CD4-positive, alpha-beta T cell treated with Interleukin-21 for 1 hour (primary cell): ENCODE measurements at regions not wholly inside any gene's neighbourhood (a gene's known extent, or its start where the extent isn't known, plus 50 kb on each side); places are given as distances from the start of the nearest gene placed in this dataset.
"Not testable (repeated sequence)": the region's sequence is repeated elsewhere in the genome, so short reads cannot be mapped to it uniquely, and the experiment has no call there.

ENCODE experiments used
- DNase-seq: peaks from one replicate; pipeline ENCODE4 v3.0.0-alpha.2; 2020

DNA sequence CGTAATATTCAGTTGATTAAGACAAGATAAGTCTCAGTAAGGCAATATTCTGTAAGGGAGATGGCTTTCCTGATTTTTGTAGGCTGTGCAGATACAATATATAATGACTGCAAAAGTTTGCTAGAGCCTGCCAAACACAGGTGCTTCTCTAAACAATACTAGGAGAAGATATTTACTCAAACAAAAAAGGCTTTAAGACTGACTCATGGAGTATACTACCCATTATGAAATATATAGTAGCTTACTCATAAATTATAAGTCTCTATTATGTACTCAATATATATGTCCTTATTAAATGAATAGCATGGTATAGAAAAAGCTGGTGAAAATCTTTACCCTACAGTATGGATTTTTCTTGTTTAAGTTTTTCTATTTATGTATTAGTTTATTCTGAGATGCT, 93.2 kb upstream of the IL15 start:
- DNase-seq = no peak

DNA sequence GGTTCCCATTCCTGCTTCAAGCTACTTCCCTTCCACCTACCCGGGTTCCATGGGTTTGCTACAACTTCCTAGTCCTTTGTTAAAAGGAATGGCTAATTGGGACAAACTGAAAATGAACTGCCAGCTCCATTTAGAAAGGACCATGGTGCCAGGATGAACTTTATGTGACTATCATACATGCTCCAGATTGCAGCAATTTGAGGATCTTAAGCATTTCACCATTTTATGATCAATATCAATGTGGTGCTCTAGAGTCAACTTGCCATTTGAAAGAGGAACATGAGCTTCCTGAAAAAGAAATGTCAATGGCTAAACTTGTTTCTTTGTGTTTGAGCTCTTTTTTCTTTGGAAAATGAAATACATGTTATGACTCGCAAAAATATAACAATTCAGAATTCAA, 92.7 kb upstream of the IL15 start:
- no peak for DNase-seq

DNA sequence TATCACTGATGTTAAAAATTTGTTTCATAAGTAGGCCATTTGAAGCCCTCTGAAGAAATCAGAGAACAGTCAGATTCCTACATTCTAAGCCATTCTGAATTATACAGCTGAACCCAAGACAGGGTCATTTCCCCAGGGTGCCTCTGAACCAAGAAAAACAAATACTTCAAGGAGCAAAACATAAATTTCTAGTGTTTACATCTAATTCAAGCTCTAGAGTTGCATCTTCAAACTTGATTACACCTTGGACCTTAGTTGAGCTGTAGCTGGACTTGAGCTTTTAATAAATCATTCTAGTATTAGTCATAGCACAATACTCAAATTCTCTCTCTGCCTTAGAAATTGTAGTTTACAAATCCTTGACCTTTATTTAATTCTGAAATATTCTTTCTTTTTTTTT, 87.6 kb upstream of the IL15 start:
- DNase-seq = no peak

DNA sequence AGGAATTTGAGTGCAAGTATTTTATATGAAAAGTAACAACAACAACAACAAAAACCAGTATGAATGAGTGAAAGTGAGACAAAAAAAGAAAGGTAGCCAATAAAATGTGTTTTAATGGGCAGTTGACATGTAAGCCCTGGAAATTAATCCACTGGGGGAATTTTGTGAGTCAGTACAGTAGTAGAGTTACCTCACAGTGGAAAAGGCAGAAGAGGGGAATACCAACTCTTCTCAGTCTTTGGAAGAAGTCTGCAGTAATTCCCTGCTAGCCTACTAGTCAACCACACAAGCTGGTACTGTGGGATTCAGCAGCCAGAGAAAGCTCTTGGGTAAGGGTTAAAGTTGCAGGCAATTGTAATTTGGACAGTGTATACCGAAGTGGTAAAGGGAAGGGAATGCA, 76.3 kb upstream of the IL15 start:
- DNase-seq = no peak

DNA sequence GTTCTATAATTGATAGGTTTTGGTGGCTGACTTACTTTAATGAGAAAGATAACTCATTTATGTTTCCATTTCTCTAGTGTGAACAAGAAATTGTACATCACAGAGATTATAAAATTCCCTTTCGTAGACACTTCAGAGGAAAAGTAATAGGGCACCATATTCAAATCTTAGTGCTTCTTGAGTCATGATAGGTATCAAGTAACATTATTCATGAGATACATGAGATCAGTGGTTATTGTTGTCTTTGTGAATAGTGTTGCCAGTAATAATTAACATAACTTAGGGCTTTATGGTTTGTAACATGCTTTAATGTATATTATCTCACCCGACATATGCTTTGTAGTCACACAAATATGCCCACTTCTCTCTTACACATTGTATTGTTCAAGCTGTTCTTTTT, 73.7 kb upstream of the IL15 start:
- no peak for DNase-seq

DNA sequence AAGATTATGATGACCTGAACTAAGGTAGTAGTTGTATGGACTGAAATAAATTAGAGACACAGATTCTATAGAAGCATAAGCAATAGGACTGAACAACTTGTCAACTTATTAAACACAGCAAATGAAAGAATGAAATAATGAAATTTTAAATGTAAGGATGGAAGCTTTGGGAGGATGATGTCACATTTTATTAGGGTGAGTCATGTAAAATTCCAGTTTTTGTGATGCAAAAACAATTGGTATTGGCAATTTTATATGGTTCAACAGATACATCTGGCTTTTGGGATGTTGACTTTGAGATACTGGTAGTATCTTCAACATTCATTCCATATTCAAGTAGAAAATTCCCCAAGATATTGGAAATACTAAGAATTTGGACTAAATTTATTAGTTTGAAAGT, 72.7 kb upstream of the IL15 start:
- no peak for DNase-seq

DNA sequence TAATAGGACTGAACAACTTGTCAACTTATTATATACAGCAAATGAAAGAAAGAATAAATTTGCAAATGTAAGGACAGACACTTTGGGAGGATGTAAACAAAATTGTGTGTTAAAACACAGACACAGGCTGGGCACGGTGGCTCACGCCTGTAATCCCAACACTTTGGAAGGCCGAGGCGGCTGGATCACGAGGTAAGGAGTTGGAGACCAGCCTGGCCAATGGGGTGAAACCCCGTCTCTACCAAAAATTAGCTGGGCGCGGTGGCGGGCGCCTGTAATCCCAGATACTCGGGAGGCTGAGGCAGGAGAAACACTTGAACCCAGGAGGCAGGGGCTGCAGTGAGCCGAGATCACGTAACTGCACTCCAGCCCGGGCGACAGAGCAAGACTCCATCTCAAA, 71.4 kb upstream of the IL15 start:
- not testable (repeated sequence) for DNase-seq

DNA sequence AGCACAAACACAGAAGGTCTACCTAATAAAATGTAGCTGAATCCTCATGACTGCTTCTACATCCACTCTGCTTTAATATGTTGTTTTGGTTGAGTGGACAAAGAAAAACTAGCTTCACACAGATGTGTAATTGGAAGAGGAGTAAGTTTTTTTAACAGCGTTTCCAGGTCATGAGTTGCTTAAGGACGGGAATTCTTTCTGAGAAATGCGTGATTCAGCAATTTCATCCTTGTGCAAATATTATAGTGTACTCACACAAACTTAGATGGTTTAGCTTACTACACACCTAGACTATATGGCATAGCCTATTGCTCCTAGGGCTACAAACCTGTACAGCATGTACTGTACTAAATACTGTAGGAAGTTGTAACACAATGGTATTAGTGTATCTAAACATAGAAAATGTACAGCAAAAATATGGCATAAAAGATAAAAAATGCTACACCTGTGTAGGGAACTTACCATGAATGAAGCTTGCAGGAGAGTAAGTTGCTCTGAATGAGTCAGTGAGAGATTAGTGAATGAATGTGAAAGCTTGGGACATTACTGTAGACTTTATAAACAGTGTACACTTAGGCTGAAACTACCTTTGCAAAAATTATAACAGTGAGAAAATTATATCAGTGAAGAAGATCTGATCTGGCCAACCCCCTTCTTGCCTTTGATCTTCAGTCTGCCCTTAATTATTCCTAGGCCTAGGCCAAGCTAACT, 70.8 kb upstream of the IL15 start:
- no peak for DNase-seq

DNA sequence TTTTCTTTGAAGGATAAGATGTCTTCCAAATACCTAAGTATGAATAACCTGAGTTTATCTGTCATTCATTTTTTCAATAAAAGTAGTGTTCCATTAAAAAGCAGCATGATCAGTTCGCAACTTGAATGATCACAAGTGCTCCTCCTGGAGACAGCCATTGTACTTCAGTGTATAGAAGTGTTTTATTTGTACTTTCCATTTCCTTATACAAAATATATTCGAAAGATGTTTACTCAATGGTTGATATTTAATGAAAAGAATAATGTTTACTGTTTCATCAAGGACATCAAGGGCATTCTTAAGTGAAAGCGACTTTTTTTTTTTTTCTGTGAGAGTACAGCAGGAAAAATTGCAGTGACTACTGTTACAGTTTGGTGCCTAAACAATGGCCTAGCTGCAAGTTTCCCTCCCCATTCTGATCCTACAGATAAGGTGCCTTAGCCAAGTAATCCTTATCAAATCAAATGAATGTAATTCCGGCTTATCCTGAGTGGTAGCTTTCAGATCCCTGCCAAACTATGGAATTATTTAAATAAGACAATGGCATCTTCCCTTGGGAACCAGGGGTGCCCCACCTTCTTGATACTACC, 69.0 kb upstream of the IL15 start:
- DNase-seq = no peak

DNA sequence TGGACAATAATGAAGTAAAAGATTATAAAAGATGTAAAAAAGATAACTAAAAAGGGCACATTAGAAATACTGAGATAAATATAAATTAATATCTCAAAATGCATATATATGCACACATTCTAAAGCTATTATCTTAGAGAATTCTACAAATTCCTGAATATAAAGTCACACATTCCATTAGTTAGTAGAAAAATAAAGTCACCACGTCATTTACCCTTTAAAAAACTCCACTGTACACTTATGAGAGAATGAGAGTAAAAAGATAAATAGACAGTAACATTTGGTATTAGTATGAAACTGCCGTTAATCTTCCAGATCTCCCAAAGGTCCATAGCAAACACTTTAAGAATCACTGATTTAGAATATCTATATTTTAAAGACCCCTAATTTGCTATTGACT, 67.2 kb upstream of the IL15 start:
- DNase-seq = no peak

DNA sequence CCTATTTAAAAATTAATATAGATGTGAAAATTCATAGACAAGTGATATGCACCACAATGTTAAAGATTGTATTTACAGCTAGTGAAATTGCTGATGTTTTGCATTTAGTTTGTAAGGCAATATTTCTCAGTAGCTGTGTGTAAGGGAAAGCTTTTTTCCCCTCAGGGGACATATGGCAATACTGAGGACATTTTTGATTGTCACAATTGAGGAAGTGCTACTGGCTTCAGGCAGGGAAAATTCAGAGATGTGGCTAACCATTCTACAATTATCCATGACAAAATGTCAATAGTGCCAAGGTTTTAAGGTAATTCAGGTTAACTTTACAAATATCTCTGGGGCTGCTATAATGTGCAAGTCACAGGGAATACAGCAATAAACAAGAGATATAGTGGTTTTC, 66.1 kb upstream of the IL15 start:
- no peak for DNase-seq

DNA sequence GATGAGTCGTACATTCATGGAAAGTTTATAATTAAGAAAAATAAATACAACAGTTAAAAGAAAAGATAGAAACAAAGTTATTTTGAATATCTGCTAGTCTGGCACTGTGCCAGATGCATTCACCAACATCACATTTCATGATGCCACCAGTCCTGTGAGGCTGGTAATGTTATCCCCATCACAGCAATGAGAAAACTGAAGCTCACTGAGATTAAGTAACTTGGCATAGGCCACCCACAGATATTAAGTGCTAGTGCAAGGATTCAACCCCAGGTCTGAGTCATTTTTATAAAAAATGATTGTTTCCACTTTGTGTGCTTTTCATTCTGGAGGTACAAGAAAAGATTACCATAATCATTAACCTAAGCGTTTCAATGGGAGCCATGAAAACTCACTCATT, 65.0 kb upstream of the IL15 start:
- DNase-seq = no peak

DNA sequence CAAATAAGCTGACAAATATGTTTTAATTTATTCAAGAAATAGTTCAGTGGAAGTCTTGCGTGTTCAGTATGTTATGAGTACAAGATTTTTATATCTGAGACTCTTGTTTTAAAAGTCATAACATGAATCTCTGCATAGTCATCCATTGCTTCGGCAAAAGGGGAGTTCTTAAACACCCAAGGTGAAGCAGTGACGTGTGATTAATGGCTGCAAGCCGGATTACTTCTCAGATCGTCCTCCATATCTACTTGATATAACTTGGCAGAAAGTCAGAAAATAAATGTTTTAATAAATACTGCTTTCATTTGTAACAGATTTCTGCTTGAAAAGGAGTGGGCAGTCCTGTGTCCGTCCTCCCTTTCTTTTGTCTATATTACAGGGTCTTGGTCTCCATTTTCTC, 64.6 kb upstream of the IL15 start:
- no peak for DNase-seq

DNA sequence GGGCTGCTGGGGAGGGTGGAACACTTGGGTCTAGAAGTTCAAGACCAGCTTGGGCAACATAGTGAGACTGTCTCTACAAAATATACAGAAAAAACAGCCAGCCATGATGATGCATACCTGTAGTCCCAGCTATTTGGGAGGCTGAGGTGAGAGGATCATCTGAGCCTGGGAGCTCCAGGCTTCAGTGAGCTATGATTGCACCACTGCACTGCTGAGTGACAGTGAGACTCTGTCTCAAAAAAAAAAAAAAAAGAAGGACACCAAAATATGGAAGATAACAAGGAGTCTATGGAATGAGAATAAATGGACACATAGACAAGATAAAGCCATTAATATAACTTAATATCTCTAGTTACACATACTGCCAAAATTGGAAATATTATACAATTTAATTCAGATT, 62.7 kb upstream of the IL15 start:
- no peak for DNase-seq

DNA sequence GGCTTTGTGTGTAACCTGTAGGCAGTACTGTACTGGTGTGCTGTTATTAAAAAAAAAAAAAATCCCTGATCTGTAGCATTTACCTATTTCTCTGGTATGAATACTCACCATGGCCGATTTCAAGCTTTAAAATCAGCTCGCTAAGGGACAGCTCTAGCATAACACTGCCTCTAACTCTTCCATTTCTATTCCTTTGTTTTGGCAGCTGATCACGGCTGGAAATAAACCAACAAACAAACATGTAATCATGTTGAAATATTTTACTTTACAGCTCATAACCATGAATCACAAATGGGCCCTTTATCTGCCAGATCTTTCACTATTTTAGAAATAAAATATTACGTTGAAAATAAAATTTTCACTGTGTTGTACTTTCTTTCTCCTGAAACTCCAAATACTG, 60.5 kb upstream of the IL15 start:
- no peak for DNase-seq

DNA sequence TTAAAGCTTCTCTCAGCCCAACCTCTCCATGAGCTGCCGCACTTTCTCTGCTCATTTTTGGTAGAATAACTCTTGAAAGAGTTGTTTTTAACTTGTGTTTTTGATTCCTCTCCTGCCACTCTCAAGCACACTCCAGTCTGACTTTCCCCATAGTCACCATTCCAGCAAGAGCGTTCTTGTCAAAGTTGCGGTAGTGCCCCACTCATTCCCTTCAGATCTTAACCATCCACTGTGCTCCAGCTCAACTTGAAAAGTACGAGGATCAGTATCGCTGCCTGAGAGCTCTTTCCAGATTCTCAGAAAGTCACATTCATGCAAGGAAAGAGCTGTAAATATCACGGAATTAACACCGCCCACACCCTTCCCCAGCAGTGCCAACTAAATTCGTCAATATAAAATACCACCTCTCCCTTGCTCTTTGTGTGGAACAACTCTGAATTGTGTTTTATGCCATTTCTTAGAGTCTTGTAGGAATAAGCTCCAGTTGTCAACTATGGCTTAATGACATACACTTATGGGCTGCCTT, 59.7 kb upstream of the IL15 start:
- DNase-seq = no peak

DNA sequence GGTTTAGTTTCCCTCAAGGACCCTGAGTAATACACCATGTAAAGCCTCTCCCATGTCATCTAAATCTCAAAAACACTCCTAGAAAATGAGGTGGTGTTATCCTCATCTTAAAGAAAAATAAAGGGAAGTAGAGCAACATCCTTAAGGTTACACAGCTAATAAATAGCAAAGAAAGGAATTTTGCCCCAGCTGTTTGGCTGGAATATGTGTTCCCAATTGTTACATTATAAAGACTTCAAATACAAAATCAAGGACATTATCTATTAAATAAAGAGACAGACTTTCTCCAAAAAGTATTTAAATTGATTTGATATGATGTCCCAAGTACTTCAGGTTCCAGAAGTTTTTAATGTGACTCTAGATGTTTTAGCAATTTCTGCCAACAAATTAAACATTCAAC, 57.9 kb upstream of the IL15 start:
- no peak for DNase-seq

DNA sequence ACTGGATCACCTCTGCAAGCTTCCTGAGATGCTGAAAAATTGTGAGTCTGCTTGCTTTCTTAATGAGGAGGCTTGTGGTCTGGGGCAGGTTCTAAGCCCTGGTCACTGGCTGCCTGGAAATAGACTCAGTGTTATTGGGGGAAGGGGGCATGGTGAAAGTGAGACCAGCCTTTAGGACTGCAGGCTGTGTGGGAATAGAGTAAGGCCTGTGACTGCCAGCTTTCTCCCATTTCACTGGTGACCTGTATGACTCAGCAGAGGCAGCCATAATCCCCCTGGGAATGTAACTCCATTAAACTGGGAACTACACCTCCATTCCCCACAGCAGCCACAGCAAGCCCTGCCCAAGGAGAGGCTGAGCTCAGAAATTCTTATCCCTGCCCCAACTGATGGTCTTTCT, 55.9 kb upstream of the IL15 start:
- no peak for DNase-seq
